ENCODE measurements at regions not wholly inside any gene's neighbourhood (a gene's known extent, or its start where the extent isn't known, plus 50 kb on each side); places are given as distances from the start of the nearest gene placed in this dataset.

DNA sequence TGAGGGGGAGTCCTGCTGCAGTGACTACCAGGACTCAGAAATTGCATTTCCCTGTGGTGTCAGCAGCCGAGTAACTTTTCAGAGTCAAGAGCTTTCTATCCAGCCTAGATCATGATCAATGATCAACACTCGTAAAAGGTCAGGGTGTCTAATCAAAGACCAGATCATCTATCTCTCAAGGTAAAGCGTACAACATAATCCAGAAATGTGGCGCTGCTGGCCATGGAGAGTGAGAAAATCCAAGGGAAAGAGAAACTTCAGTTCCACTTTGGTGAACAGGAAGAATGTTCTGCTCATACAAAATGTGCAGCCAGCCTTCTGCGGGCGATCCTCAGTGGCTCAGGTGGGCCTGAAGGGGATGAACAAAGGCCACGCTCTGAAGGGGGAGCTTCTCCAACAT lies 1005.8 kb upstream of the NR2F2 start:
- no peaks in the 10 kb centered on the region for H3K27me3 ChIP-seq
- TF ChIP-seq, protein P1, sequence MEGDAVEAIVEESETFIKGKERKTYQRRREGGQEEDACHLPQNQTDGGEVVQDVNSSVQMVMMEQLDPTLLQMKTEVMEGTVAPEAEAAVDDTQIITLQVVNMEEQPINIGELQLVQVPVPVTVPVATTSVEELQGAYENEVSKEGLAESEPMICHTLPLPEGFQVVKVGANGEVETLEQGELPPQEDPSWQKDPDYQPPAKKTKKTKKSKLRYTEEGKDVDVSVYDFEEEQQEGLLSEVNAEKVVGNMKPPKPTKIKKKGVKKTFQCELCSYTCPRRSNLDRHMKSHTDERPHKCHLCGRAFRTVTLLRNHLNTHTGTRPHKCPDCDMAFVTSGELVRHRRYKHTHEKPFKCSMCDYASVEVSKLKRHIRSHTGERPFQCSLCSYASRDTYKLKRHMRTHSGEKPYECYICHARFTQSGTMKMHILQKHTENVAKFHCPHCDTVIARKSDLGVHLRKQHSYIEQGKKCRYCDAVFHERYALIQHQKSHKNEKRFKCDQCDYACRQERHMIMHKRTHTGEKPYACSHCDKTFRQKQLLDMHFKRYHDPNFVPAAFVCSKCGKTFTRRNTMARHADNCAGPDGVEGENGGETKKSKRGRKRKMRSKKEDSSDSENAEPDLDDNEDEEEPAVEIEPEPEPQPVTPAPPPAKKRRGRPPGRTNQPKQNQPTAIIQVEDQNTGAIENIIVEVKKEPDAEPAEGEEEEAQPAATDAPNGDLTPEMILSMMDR (IDR thresholded peaks at IDR 0.05), result no peak
- peaks cover 0 to 42% (median 11%) of the 10 kb centered on the region in 4 donors for H3K4me1 ChIP-seq
- H3K4me3 ChIP-seq, result peak overlapping the region; percentile 9 to 62
- peak overlapping the region; percentile 91 to 93 for H3K27ac ChIP-seq
- no peak for DNase-seq
- no peaks in the 10 kb centered on the region for H3K36me3 ChIP-seq
- no peaks in the 10 kb centered on the region for H3K9me3 ChIP-seq
- intact Hi-C loops (cut with DNase I; ENCODE audit: low total_unique reads), result loop anchor here (5.0 kb wide), 2 partner anchors 62 to 1003 kb away; no protein-coding TSS in a partner anchor

DNA sequence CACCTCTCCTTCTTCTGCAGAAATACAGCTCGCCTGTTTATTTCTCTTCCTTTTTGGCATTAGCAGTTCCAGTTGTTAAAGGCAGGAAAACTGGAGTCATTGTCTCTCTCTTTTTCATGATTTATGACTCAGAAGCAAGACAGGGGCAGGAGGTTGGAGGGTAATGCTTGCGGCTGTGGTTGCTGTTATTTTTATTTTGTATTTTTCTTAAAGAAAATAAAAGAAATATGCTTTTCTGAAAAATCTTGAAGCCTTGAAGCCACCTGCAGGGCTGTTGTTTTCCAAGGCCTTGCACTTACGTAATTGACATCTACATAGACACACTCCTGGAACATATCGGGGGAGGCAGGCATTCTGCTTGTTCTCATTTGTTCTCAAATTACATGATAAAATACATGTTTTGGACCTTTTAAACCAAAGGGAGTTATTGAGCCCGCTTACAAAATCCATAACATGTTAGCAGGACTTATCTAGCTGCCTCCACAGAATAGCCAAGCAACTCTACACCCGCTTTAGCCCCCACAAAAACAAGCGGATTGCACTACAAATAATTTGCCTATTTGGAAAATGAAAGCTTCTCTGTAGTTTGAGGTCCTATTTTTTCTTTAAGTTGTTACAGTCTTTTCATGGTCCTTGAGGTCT lies 1004.6 kb upstream of the NR2F2 start:
- H3K4me1 ChIP-seq, result peaks cover 0 to 49% (median 11%) of the 10 kb centered on the region in 4 donors
- peak overlapping the region; percentile 91 to 93 for H3K27ac ChIP-seq
- peak overlapping the region; percentile 61 to 62 for H3K4me3 ChIP-seq
- H3K36me3 ChIP-seq, result no peaks in the 10 kb centered on the region
- TF ChIP-seq, protein P1 (IDR thresholded peaks at IDR 0.05), result peak; percentile 8 to 16
- no peaks in the 10 kb centered on the region for H3K27me3 ChIP-seq
- H3K9me3 ChIP-seq, result no peaks in the 10 kb centered on the region
- intact Hi-C loops (cut with DNase I; ENCODE audit: low total_unique reads), result loop anchor here (5.0 kb wide), 2 partner anchors 64 to 1001 kb away; no protein-coding TSS in a partner anchor
- peak; percentile 43 to 65 for DNase-seq

DNA sequence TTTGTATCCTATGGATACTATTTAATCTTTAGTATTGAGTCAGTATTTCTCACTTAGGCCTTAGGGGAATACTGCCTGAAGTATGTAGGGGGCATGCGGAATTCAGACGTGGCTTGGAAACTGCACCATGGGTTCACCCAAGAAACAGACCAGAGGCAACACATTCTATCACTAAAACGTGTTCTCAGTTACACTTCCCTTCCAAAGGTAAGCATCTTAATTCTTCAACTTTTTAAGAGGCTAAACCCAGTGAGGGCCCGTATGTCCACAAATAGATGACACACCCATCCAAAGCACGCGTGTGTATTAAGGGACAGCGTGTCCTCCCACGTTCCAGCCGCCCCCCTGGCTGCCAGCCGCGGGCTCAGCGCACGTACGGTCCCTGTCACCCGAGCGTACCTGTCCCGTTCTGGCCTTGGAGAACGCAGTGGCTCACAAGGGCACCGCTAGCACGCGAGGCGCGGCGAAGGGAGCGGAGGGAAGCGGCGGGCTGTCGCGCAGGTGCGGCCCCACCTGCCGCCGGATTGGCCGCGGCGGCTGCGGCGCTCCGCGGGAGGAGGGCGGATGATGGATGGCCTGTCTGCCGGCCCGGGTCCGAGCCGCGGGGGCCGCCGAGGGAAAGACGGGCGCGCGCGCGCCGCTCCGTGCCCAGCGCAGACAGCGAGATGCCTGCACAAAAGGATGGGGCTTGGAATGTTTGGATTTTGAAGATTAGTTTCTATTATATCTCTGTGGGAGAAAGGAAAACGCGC lies 1003.9 kb upstream of the NR2F2 start:
- peak overlapping the region; percentile 61 to 62 for H3K4me3 ChIP-seq
- no peaks in the 10 kb centered on the region for H3K36me3 ChIP-seq
- TF ChIP-seq, protein P1 (IDR thresholded peaks at IDR 0.05), result no peak
- intact Hi-C loops (cut with DNase I; ENCODE audit: low total_unique reads), result loop anchor here (5.0 kb wide), 2 partner anchors 64 to 1001 kb away; no protein-coding TSS in a partner anchor
- peak; percentile 55 to 85 for DNase-seq
- no peaks in the 10 kb centered on the region for H3K9me3 ChIP-seq
- peak overlapping the region; percentile 91 to 93 for H3K27ac ChIP-seq
- peaks cover 0 to 49% (median 11%) of the 10 kb centered on the region in 4 donors for H3K4me1 ChIP-seq
- H3K27me3 ChIP-seq, result no peaks in the 10 kb centered on the region

DNA sequence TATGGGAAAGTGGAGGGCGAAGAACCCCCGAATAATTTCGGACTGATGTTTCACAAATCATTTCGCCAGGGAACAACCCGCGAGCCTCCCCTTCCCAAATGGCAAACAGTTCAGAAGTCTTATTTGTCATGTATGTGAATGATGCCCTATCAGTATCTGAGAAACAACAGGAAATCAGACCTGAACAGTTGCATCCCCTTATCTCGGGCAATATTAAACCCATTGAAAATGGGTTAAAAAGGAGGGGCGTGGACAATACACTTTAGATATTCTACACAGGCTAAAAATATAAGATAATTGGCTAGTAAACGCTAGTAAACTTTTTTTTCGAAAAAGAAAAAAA lies 1003.3 kb upstream of the NR2F2 start:
- H3K4me1 ChIP-seq, result peaks cover 0 to 49% (median 11%) of the 10 kb centered on the region in 4 donors
- peak overlapping the region; percentile 61 to 62 for H3K4me3 ChIP-seq
- DNase-seq, result no peak
- TF ChIP-seq, protein P1 (IDR thresholded peaks at IDR 0.05), result no peak
- H3K9me3 ChIP-seq, result no peaks in the 10 kb centered on the region
- intact Hi-C loops (cut with DNase I; ENCODE audit: low total_unique reads), result loop anchor here (5.0 kb wide), 2 partner anchors 65 to 1000 kb away; no protein-coding TSS in a partner anchor
- H3K27me3 ChIP-seq, result no peaks in the 10 kb centered on the region
- H3K27ac ChIP-seq, result peak overlapping the region; percentile 91 to 93
- H3K36me3 ChIP-seq, result no peaks in the 10 kb centered on the region

DNA sequence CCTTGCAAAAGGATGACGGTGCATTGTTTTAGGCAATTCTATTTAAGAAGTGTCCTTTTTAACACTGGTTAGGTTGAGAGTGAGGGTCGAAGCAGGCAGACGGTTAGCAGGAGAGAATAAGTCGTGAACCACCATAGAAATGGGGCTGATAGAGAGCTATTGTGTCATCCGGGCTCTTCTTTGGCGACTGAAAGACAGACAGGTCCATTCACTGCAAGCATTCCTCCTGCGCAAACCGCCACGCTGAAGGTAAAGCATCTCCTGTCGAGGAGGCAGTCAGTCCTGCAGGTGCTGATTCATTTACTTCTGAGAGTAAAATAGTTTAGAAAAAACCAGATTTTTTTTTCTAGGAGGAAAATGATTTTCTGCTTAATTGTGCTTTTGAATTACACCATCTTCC lies 1002.8 kb upstream of the NR2F2 start:
- Histone ChIP-seq H3K27ac (peak overlapping the region; percentile 91 to 93), H3K27me3 (no peaks in the 10 kb centered on the region), H3K36me3 (no peaks in the 10 kb centered on the region), H3K4me3 (peak overlapping the region; percentile 61 to 62), H3K9me3 (no peaks in the 10 kb centered on the region), H3K4me1 (peaks cover 0 to 49% (median 11%) of the 10 kb centered on the region in 4 donors)
- TF ChIP-seq, protein P1 (IDR thresholded peaks at IDR 0.05), result no peak
- DNase-seq, result peak; percentile 23 to 67
- intact Hi-C loops (cut with DNase I; ENCODE audit: low total_unique reads), result loop anchor here (5.0 kb wide), 2 partner anchors 65 to 1000 kb away; no protein-coding TSS in a partner anchor
